Smooth muscle cell of the brain vasculature (primary cell): ENCODE measurements at regions not wholly inside any gene's neighbourhood (a gene's known extent, or its start where the extent isn't known, plus 50 kb on each side); places are given as distances from the start of the nearest gene placed in this dataset.
"Not testable (repeated sequence)": the region's sequence is repeated elsewhere in the genome, so short reads cannot be mapped to it uniquely, and the experiment has no call there.

Source experiments
- DNase-seq: peaks from one replicate; pipeline ENCODE4 v3.0.0-alpha.2; 2012; ENCODE audit warnings: low read depth, low spot score

- no peak for DNase-seq
These were observed 76.6 kb upstream of the PROKR2 start for GRCh38 chr20:5393218-5393870.

DNA sequence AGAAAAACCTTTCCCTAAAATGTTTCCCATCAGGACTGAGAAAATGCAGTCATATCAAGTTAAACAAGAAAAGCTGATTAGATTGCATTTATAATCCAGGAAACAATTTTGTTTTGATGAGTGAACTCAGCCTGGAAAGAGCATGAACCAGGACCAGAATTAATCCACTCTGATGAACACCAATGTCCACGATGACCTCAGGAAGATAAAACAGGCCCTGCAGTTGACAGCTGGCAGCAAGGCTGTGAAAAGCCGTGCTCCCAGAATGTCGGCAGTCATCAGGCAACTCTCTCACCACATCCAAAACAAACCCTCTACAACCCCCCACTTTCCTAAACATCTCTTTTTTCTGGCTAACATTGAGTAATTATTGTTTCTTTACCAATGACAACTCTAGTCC, 74.0 kb upstream of the PROKR2 start:
- DNase-seq, result no peak

GRCh38 chr20:5386846-5387245, 70.1 kb upstream of the PROKR2 start:
- DNase-seq, result not testable (repeated sequence)

DNA sequence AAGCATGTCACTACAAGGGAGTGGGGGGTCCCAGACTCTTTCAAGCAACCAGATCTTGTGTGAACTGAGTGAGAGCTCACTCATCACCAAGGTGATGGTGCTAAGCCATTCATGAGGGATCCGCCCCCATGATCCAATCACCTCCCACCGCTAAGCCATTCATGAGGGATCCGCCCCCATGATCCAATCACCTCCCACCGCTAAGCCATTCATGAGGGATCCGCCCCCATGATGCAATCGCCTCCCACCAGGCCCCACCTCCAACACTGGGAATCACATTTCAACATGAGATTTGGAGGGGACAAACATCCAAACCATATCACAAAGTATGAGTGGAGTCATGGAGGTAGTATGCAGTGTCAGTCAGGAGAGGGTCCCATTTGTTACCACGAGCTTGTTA, 64.8 kb upstream of the PROKR2 start:
- DNase-seq, result not testable (repeated sequence)

DNA sequence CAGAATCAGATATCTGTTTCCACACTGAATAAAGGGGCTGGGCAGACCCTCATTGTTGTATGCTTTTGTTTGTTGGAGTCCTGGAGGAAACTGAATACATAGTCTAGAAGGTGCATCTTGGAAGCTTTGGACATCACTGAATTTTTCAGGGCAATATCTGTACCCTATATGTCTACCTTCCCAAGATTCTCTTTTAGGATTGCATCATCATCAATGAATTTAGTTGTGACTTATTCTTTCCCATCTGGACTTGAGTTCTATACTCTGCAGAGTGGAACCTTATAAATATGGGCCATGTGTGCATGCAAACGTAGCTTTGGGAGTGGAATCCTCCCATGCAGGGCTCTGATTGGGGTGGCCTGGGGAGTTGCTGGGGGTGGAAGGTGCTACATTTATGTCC, 60.7 kb upstream of the PROKR2 start:
- DNase-seq, result no peak

GRCh38 chr20:5376228-5376627, 59.5 kb upstream of the PROKR2 start:
- DNase-seq, result no peak

DNA sequence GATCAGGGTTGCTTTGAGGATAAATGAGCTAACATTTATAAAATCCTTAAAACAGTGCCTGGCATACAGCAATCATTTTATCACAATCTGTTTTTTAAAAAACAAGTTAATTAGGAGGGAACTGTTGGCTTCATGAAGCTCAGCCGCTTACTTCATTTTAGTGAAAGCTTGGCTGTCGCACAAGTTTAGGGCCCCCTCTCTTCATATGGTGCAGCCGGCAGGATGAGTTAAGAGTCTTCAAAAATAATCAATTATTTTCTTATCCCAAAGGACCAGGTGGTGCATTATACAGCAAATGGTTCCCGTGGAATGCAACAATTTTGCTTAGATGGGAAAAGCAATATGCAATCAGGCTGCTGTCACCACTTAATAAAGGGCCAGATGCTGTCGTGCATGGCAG, 57.4 kb upstream of the PROKR2 start:
- no peak for DNase-seq

- DNase-seq, result no peak
These were observed 55.6 kb upstream of the PROKR2 start for GRCh38 chr20:5372371-5372770.

DNA sequence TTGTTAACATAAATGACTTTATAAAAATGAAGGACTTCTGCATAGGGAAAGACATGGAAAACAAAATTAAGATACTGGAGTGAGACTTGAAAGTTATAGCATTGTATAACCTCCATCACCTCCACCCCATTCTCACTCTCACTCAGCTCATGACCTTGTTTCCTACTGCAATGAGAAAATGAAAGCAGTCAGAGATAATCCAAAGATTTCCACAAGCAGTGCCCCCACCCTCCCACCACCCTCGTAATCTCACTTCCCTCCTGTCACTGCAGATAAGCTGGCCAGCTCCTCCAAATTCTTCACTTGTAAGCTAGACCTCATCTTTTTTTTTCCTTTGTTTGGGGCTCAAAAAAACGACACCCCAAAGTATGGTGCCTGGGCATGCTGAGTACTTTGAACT, 52.9 kb upstream of the PROKR2 start:
- no peak for DNase-seq
